T1000 (cell line): ENCODE measurements at regions not wholly inside any gene's neighbourhood (a gene's known extent, or its start where the extent isn't known, plus 50 kb on each side); places are given as distances from the start of the nearest gene placed in this dataset.

ENCODE experiments used
- DNase-seq: peaks from one replicate; lab custom pipeline; 2025; ENCODE audit warnings: mixed read lengths; lab: John Stamatoyannopoulos, UW

- no peak for DNase-seq
Measured at GRCh38 chr7:49371771-49372170, 401.7 kb upstream of the VWC2 start.

- no peak for DNase-seq
Measured at GRCh38 chr7:49376817-49377375, 396.5 kb upstream of the VWC2 start.

GRCh38 chr7:49386792-49387191 lies 386.6 kb upstream of the VWC2 start:
- no peak for DNase-seq

- no peak for DNase-seq
Measured at GRCh38 chr7:49389871-49390479, 383.5 kb upstream of the VWC2 start.

GRCh38 chr7:49396229-49396628 lies 377.2 kb upstream of the VWC2 start:
- no peak for DNase-seq

GRCh38 chr7:49397750-49398149 lies 375.7 kb upstream of the VWC2 start:
- DNase-seq: no peak

- no peak for DNase-seq
Measured at GRCh38 chr7:49398236-49398635, 375.2 kb upstream of the VWC2 start.

GRCh38 chr7:49398746-49399145 lies 374.7 kb upstream of the VWC2 start:
- no peak for DNase-seq

- DNase-seq: no peak
Measured at GRCh38 chr7:49400891-49401550, 372.4 kb upstream of the VWC2 start.

- no peak for DNase-seq
Measured at GRCh38 chr7:49403844-49404243, 369.6 kb upstream of the VWC2 start.

- DNase-seq: no peak
Measured at GRCh38 chr7:49407205-49407604, 366.2 kb upstream of the VWC2 start.

GRCh38 chr7:49417034-49417433 lies 356.4 kb upstream of the VWC2 start:
- no peak for DNase-seq

- no peak for DNase-seq
Measured at GRCh38 chr7:49418963-49419362, 354.5 kb upstream of the VWC2 start.

GRCh38 chr7:49422564-49422963 lies 350.9 kb upstream of the VWC2 start:
- no peak for DNase-seq

- DNase-seq: no peak
Measured at GRCh38 chr7:49424109-49424508, 349.3 kb upstream of the VWC2 start.

- DNase-seq: no peak
Measured at GRCh38 chr7:49425277-49425818, 348.1 kb upstream of the VWC2 start.

- DNase-seq: no peak
Measured at GRCh38 chr7:49432254-49432653, 341.2 kb upstream of the VWC2 start.

- no peak for DNase-seq
Measured at GRCh38 chr7:49433794-49434193, 339.6 kb upstream of the VWC2 start.

- DNase-seq: no peak
Measured at GRCh38 chr7:49434846-49435245, 338.6 kb upstream of the VWC2 start.

GRCh38 chr7:49438281-49438680 lies 335.2 kb upstream of the VWC2 start:
- no peak for DNase-seq

GRCh38 chr7:49443515-49443914 lies 329.9 kb upstream of the VWC2 start:
- DNase-seq: no peak

- DNase-seq: no peak
Measured at GRCh38 chr7:49453486-49453885, 320.0 kb upstream of the VWC2 start.

- no peak for DNase-seq
Measured at GRCh38 chr7:49479441-49479840, 294.0 kb upstream of the VWC2 start.
